ENCODE measurements at regions not wholly inside any gene's neighbourhood (a gene's known extent, or its start where the extent isn't known, plus 50 kb on each side); places are given as distances from the start of the nearest gene placed in this dataset.

DNA sequence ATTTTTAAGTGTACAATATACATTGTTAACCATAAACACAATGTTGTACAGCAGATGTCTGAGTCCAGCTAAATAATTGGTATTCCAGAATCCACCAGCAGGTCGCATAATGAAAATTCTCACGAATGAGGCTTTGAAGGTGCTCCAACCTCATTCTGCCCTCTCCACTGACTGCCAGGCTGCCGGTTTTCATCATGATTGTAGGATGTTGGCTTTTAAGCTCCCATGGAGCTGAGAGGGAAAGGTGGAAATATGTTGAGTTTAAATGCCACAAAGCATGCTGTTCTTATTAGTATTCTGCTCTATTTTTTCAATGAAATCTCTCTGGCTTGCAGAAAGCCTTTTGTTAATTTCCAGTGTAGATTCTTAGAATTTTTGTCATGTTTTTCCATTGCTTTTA lies 337.2 kb upstream of the DDI1 start:
- ATAC-seq (no peak), DNase-seq (ENCODE audit: low spot score in 2 of 2) (no peak)
- Mint-ChIP-seq H3K27ac (no peak overlapping the region), H3K4me3 (no peak overlapping the region), H3K36me3 (no peaks in the 10 kb centered on the region), H3K4me1 (no peaks in the 10 kb centered on the region), H3K9me3 (no peaks in the 10 kb centered on the region)

- Mint-ChIP-seq H3K27ac (no peak overlapping the region), H3K36me3 (no peaks in the 10 kb centered on the region), H3K4me3 (no peak overlapping the region), H3K4me1 (no peaks in the 10 kb centered on the region), H3K9me3 (no peaks in the 10 kb centered on the region)
- ATAC-seq = no peak
- DNase-seq (ENCODE audit: low spot score in 2 of 2) = no peak
Measured at GRCh38 chr11:103699656-103700055, 336.8 kb upstream of the DDI1 start.

DNA sequence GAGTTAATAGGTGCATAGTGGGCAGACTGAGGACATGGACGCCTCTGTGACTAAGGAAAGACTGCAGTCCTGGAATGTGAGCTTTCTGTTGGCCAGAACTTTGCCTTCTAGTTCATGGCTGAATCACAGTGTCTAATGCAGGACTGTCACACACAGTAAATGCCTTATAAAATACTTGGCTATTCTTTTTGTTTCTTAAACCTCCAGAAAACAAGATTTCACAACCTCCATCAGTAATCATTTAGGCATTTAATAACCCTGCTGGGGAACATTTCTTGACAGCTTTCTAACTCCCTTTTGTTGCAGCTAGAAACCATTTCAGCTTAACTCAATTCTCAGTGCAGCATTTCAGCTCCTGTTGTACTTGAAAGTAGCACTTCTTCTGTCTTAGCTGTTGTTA lies 335.8 kb upstream of the DDI1 start:
- H3K9me3 Mint-ChIP-seq = no peaks in the 10 kb centered on the region
- H3K4me3 Mint-ChIP-seq = no peak overlapping the region
- H3K36me3 Mint-ChIP-seq = no peaks in the 10 kb centered on the region
- DNase-seq (ENCODE audit: low spot score in 2 of 2) = no peak
- no peak for ATAC-seq
- H3K27ac Mint-ChIP-seq = no peak overlapping the region
- no peaks in the 10 kb centered on the region for H3K4me1 Mint-ChIP-seq

- H3K27ac Mint-ChIP-seq = no peak overlapping the region
- ATAC-seq = no peak
- no peaks in the 10 kb centered on the region for H3K9me3 Mint-ChIP-seq
- H3K4me3 Mint-ChIP-seq = no peak overlapping the region
- no peaks in the 10 kb centered on the region for H3K4me1 Mint-ChIP-seq
- no peak for DNase-seq (ENCODE audit: low spot score in 2 of 2)
- no peaks in the 10 kb centered on the region for H3K36me3 Mint-ChIP-seq
Measured at GRCh38 chr11:103703437-103703836, 333.0 kb upstream of the DDI1 start.

DNA sequence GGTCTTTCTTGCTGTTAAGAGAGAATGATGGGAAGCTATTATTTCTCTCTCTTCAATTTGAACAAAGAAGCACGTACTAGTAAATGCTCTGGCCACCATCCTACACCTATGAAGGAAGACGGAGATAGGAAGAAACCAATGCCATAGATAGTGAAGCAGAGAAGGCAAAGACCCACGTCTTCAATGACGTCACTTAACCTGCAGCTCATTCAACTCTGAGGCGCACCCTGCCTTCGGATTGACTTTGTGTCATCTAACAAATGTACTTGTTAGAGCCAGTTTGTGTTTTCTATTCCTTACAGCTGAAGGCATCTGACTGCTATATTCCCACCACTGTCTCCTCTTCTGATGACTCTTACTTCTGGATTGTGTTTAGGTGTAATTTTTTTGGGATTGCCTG lies 332.5 kb upstream of the DDI1 start:
- no peaks in the 10 kb centered on the region for H3K4me1 Mint-ChIP-seq
- no peaks in the 10 kb centered on the region for H3K36me3 Mint-ChIP-seq
- ATAC-seq = no peak
- H3K4me3 Mint-ChIP-seq = no peak overlapping the region
- no peak overlapping the region for H3K27ac Mint-ChIP-seq
- no peaks in the 10 kb centered on the region for H3K9me3 Mint-ChIP-seq
- no peak for DNase-seq (ENCODE audit: low spot score in 2 of 2)

DNA sequence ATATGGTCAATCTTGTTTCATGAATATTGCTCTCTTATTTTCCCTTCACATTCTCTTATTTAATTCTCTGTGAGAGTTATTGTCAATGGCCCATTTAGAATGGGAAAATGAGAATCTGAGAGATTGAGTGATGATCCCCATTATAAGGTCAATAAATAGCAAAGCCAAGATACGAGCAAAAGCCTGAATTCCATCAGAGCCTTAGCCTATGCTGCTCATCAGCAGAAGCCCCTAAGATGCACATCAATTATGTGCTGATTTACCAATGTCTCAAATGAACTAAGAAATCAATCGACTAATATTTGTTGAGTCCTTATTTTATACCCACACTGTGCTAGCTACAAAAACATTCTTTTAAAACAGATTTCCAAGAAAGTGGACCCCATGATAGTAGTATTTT lies 330.8 kb upstream of the DDI1 start:
- Mint-ChIP-seq H3K36me3 (no peaks in the 10 kb centered on the region), H3K4me3 (no peak overlapping the region), H3K4me1 (no peaks in the 10 kb centered on the region), H3K27ac (no peak overlapping the region), H3K9me3 (peaks cover 5% of the 10 kb centered on the region)
- ATAC-seq (no peak), DNase-seq (ENCODE audit: low spot score in 2 of 2) (no peak)

GRCh38 chr11:103709371-103709770 lies 327.1 kb upstream of the DDI1 start:
- H3K4me3 Mint-ChIP-seq = no peak overlapping the region
- H3K4me1 Mint-ChIP-seq = peaks cover 6% of the 10 kb centered on the region
- ATAC-seq (no peak), DNase-seq (ENCODE audit: low spot score in 2 of 2) (no peak)
- peaks cover 5% of the 10 kb centered on the region for H3K9me3 Mint-ChIP-seq
- no peak overlapping the region for H3K27ac Mint-ChIP-seq
- no peaks in the 10 kb centered on the region for H3K36me3 Mint-ChIP-seq

GRCh38 chr11:103714246-103714645 lies 322.2 kb upstream of the DDI1 start:
- H3K4me3 Mint-ChIP-seq = no peak overlapping the region
- ATAC-seq (no peak), DNase-seq (ENCODE audit: low spot score in 2 of 2) (no peak)
- peaks cover 3% of the 10 kb centered on the region for H3K9me3 Mint-ChIP-seq
- H3K4me1 Mint-ChIP-seq = peaks cover 6% of the 10 kb centered on the region
- H3K36me3 Mint-ChIP-seq = no peaks in the 10 kb centered on the region
- H3K27ac Mint-ChIP-seq = no peak overlapping the region

GRCh38 chr11:103716363-103716762 lies 320.1 kb upstream of the DDI1 start:
- Mint-ChIP-seq H3K4me3 (no peak overlapping the region), H3K9me3 (no peaks in the 10 kb centered on the region), H3K36me3 (no peaks in the 10 kb centered on the region)

GRCh38 chr11:103727262-103727661 lies 309.2 kb upstream of the DDI1 start:
- peaks cover 8% of the 10 kb centered on the region for H3K9me3 Mint-ChIP-seq
- ATAC-seq (no peak), DNase-seq (ENCODE audit: low spot score in 2 of 2) (no peak)
- no peak overlapping the region for H3K27ac Mint-ChIP-seq
- no peaks in the 10 kb centered on the region for H3K4me1 Mint-ChIP-seq
- no peak overlapping the region for H3K4me3 Mint-ChIP-seq
- H3K36me3 Mint-ChIP-seq = no peaks in the 10 kb centered on the region

More at GRCh38 chr11:103716363-103716762, 320.1 kb upstream of the DDI1 start:
- no peak for ATAC-seq
- Mint-ChIP-seq H3K4me1 (peaks cover 6% of the 10 kb centered on the region), H3K27ac (no peak overlapping the region)
- no peak for DNase-seq (ENCODE audit: low spot score in 2 of 2)

- Mint-ChIP-seq H3K4me1 (no peaks in the 10 kb centered on the region), H3K9me3 (peaks cover 8% of the 10 kb centered on the region), H3K4me3 (no peak overlapping the region), H3K27ac (no peak overlapping the region), H3K36me3 (no peaks in the 10 kb centered on the region)
- no peak for DNase-seq (ENCODE audit: low spot score in 2 of 2)
- no peak for ATAC-seq
Measured at GRCh38 chr11:103729617-103730016, 306.8 kb upstream of the DDI1 start.

- DNase-seq (ENCODE audit: low spot score in 2 of 2) (no peak), ATAC-seq (no peak)
- Mint-ChIP-seq H3K27ac (no peak overlapping the region), H3K9me3 (peaks cover 8% of the 10 kb centered on the region), H3K4me1 (no peaks in the 10 kb centered on the region), H3K4me3 (no peak overlapping the region), H3K36me3 (no peaks in the 10 kb centered on the region)
Measured at GRCh38 chr11:103730131-103730940, 306.1 kb upstream of the DDI1 start.

- H3K9me3 Mint-ChIP-seq = peaks cover 8% of the 10 kb centered on the region
- H3K4me1 Mint-ChIP-seq = no peaks in the 10 kb centered on the region
- DNase-seq (ENCODE audit: low spot score in 2 of 2) (no peak), ATAC-seq (no peak)
- no peaks in the 10 kb centered on the region for H3K36me3 Mint-ChIP-seq
- no peak overlapping the region for H3K4me3 Mint-ChIP-seq
- H3K27ac Mint-ChIP-seq = no peak overlapping the region
Measured at GRCh38 chr11:103731670-103732069, 304.8 kb upstream of the DDI1 start.

DNA sequence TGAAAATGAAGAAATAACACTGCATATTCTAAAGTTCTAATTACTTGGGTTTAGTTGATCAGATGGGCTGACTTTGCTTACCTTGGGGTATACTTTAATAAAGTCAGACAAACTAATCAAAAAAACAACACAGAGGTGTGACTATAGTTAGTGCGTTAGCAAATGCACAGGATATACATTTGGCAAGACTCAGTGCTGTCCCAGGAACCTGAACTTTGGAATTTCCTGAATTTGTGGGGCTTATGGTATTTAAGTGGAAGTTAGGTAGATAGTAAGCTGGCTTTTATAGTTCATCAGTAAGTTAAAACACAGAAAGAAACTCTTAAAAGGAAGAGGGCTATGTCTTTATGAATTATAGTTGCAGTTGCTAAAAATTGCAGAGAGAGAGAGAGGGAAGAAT lies 302.6 kb upstream of the DDI1 start:
- H3K4me3 Mint-ChIP-seq = no peak overlapping the region
- no peak for ATAC-seq
- H3K4me1 Mint-ChIP-seq = no peaks in the 10 kb centered on the region
- DNase-seq (ENCODE audit: low spot score in 2 of 2) = no peak
- no peaks in the 10 kb centered on the region for H3K9me3 Mint-ChIP-seq
- H3K27ac Mint-ChIP-seq = no peak overlapping the region
- no peaks in the 10 kb centered on the region for H3K36me3 Mint-ChIP-seq

- Mint-ChIP-seq H3K4me3 (no peak overlapping the region), H3K36me3 (no peaks in the 10 kb centered on the region), H3K4me1 (no peaks in the 10 kb centered on the region), H3K27ac (no peak overlapping the region), H3K9me3 (no peaks in the 10 kb centered on the region)
- DNase-seq (ENCODE audit: low spot score in 2 of 2) (no peak), ATAC-seq (peak; percentile 69)
Measured at GRCh38 chr11:103735497-103736032, 300.9 kb upstream of the DDI1 start.

- ATAC-seq (no peak), DNase-seq (ENCODE audit: low spot score in 2 of 2) (no peak)
- H3K4me3 Mint-ChIP-seq = no peak overlapping the region
- no peaks in the 10 kb centered on the region for H3K36me3 Mint-ChIP-seq
- no peak overlapping the region for H3K27ac Mint-ChIP-seq
- H3K9me3 Mint-ChIP-seq = no peaks in the 10 kb centered on the region
- H3K4me1 Mint-ChIP-seq = no peaks in the 10 kb centered on the region
Measured at GRCh38 chr11:103736315-103737036, 300.0 kb upstream of the DDI1 start.
